ENCODE measurements at regions not wholly inside any gene's neighbourhood (a gene's known extent, or its start where the extent isn't known, plus 50 kb on each side); places are given as distances from the start of the nearest gene placed in this dataset.

DNA sequence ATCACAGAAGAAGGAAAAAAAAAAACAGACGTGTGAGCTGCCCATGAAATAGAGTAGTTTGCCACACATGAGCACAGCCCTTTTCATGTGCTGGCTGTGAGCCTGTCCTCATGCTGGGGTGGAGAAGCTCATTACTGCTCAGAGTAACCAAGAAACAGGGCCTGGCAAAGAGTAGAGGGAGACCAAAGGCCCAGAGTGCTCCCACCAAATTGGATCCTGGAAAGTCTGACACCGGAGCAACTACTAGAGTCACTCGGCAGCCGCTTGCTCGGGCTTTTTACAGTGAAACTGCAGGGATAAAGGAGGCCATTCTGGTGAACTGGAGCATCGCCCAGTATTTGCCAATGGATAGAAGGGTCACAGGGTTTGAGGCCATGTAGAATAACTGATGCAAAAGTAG, 64.4 kb upstream of the BARHL2 start:
- Histone ChIP-seq H3K9me3 (no peaks in the 10 kb centered on the region), H3K4me3 (no peak overlapping the region), H3K4me1 (no peaks in the 10 kb centered on the region), H3K27ac (no peak overlapping the region), H3K36me3 (no peaks in the 10 kb centered on the region), H3K27me3 (no peaks in the 10 kb centered on the region)
- intact Hi-C loops (cut with DNase I; ENCODE audit: low total_unique reads): no loop called here
- TF ChIP-seq, protein P1, sequence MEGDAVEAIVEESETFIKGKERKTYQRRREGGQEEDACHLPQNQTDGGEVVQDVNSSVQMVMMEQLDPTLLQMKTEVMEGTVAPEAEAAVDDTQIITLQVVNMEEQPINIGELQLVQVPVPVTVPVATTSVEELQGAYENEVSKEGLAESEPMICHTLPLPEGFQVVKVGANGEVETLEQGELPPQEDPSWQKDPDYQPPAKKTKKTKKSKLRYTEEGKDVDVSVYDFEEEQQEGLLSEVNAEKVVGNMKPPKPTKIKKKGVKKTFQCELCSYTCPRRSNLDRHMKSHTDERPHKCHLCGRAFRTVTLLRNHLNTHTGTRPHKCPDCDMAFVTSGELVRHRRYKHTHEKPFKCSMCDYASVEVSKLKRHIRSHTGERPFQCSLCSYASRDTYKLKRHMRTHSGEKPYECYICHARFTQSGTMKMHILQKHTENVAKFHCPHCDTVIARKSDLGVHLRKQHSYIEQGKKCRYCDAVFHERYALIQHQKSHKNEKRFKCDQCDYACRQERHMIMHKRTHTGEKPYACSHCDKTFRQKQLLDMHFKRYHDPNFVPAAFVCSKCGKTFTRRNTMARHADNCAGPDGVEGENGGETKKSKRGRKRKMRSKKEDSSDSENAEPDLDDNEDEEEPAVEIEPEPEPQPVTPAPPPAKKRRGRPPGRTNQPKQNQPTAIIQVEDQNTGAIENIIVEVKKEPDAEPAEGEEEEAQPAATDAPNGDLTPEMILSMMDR (IDR thresholded peaks at IDR 0.05): no peak
- no peak for TF ChIP-seq POLR2A (IDR thresholded peaks at IDR 0.05)
- DNase-seq: no peak

GRCh38 chr1:90780981-90781380, 63.9 kb upstream of the BARHL2 start:
- Histone ChIP-seq H3K27me3 (no peaks in the 10 kb centered on the region), H3K36me3 (no peaks in the 10 kb centered on the region), H3K4me1 (no peaks in the 10 kb centered on the region), H3K9me3 (no peaks in the 10 kb centered on the region), H3K27ac (no peak overlapping the region), H3K4me3 (no peak overlapping the region)
- TF ChIP-seq POLR2A (IDR thresholded peaks at IDR 0.05): no peak
- TF ChIP-seq, protein P1 (IDR thresholded peaks at IDR 0.05): no peak
- intact Hi-C loops (cut with DNase I; ENCODE audit: low total_unique reads): no loop called here
- no peak for DNase-seq

GRCh38 chr1:90779573-90779972, 62.5 kb upstream of the BARHL2 start:
- Histone ChIP-seq H3K27me3 (no peaks in the 10 kb centered on the region), H3K4me3 (no peak overlapping the region), H3K9me3 (no peaks in the 10 kb centered on the region), H3K27ac (no peak overlapping the region), H3K36me3 (no peaks in the 10 kb centered on the region), H3K4me1 (no peaks in the 10 kb centered on the region)
- TF ChIP-seq, protein P1 (IDR thresholded peaks at IDR 0.05): no peak
- no peak for TF ChIP-seq POLR2A (IDR thresholded peaks at IDR 0.05)
- DNase-seq: no peak
- intact Hi-C loops (cut with DNase I; ENCODE audit: low total_unique reads): no loop called here

DNA sequence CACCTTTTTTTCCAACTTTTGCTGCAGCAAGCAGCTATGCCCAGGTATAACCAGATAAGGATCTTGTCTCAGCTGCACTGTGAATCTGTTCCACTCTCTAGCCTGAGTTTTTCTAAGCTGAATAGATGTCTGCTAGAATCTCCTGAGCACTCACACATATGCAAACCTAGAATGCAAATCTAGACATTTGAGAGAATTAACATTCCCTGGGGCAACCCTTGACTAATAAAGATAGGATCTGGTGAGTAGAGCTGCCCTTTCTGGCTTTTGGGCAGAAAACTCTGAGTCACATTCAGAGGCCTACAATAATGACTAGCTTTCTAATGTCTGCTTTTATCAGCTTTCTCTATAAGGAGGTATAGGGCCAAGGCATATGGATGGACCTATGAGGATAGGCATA, 61.4 kb upstream of the BARHL2 start:
- intact Hi-C loops (cut with DNase I; ENCODE audit: low total_unique reads): no loop called here
- DNase-seq: no peak

DNA sequence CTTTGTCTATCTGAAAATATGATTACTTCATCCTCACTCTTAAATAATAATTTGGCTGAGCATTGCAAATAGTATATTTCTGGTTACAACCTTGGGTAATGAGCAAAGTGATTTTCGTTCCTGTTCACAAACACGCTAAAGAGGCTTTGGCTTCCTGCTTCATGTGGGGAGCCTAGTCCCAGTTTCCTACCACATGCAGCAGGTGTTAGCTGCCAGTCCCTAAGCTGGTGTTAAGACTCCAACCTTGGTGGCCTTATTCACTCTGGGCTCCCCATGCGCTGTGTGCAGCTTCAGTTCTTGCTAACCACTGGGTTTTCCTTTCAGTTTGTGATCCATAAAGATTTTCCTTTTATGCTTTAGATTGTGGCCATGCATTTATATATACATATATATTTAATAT, 56.7 kb upstream of the BARHL2 start:
- no peak overlapping the region for H3K27ac ChIP-seq
- TF ChIP-seq, protein P1 (IDR thresholded peaks at IDR 0.05): no peak
- no peak for TF ChIP-seq POLR2A (IDR thresholded peaks at IDR 0.05)
- no peaks in the 10 kb centered on the region for H3K9me3 ChIP-seq
- no peak overlapping the region for H3K4me3 ChIP-seq
- no peak for DNase-seq
- intact Hi-C loops (cut with DNase I; ENCODE audit: low total_unique reads): no loop called here
- H3K27me3 ChIP-seq: no peaks in the 10 kb centered on the region
- H3K36me3 ChIP-seq: no peaks in the 10 kb centered on the region
- H3K4me1 ChIP-seq: no peaks in the 10 kb centered on the region

More for the DNA sequence above, 61.4 kb upstream of the BARHL2 start:
- H3K36me3 ChIP-seq: no peaks in the 10 kb centered on the region
- H3K27me3 ChIP-seq: no peaks in the 10 kb centered on the region
- no peaks in the 10 kb centered on the region for H3K9me3 ChIP-seq
- no peak for TF ChIP-seq POLR2A (IDR thresholded peaks at IDR 0.05)
- TF ChIP-seq, protein P1 (IDR thresholded peaks at IDR 0.05): no peak
- H3K27ac ChIP-seq: no peak overlapping the region
- H3K4me1 ChIP-seq: no peaks in the 10 kb centered on the region
- no peak overlapping the region for H3K4me3 ChIP-seq

Measured in uterus (tissue), 3 donors.